Esophagus muscularis mucosa (tissue), 3 donors: ENCODE measurements at regions not wholly inside any gene's neighbourhood (a gene's known extent, or its start where the extent isn't known, plus 50 kb on each side); places are given as distances from the start of the nearest gene placed in this dataset.

Experiments
- CTCF ChIP-seq, 3 experiments: fragments of 200-600 bp in 2 of 3; fragments of 450-650 bp in 1 of 3; sonication (generic) in 2 of 3; IDR thresholded peaks; one replicate each; pipeline ENCODE4 v1.5.1; 2017 to 2019; ENCODE audit warnings: antibody characterized with exemption in 3 of 3, mild to moderate bottlenecking in 2 of 3, moderate library complexity in 1 of 3
- POLR2A ChIP-seq: fragments of 450-650 bp; IDR thresholded peaks from one replicate; pipeline ENCODE4 v1.6.1; 2017; ENCODE audit warnings: antibody characterized with exemption, moderate library complexity, mild to moderate bottlenecking, low read depth

- no peak for TF ChIP-seq CTCF (IDR thresholded peaks at IDR 0.05)
- TF ChIP-seq POLR2A = no peak
These were observed 360.7 kb downstream of the TMX3 start for GRCh38 chr18:68354176-68354575.
